T1000 (cell line): ENCODE measurements at regions not wholly inside any gene's neighbourhood (a gene's known extent, or its start where the extent isn't known, plus 50 kb on each side); places are given as distances from the start of the nearest gene placed in this dataset.
A peak's percentile ranks its signal among the peaks of the same experiment; 100 is the strongest.
"Not testable (repeated sequence)": the region's sequence is repeated elsewhere in the genome, so short reads cannot be mapped to it uniquely, and the experiment has no call there.

ENCODE experiments used
- DNase-seq: peaks from one replicate; lab custom pipeline; 2025; ENCODE audit warnings: mixed read lengths; lab: John Stamatoyannopoulos, UW

- peak; percentile 21 for DNase-seq
Observed at GRCh38 chr2:196278491-196278911, 107.1 kb upstream of the STK17B start.

- no peak for DNase-seq
Observed at GRCh38 chr2:196279541-196279940, 108.2 kb upstream of the STK17B start.

GRCh38 chr2:196284144-196284844 lies 112.9 kb upstream of the STK17B start:
- DNase-seq, result no peak

- no peak for DNase-seq
Observed at GRCh38 chr2:196284866-196285557, 113.6 kb upstream of the STK17B start.

- no peak for DNase-seq
Observed at GRCh38 chr2:196286821-196287220, 115.4 kb upstream of the STK17B start.

GRCh38 chr2:196287523-196287922 lies 116.1 kb upstream of the STK17B start:
- no peak for DNase-seq

GRCh38 chr2:196288006-196288538 lies 116.7 kb upstream of the STK17B start:
- DNase-seq, result no peak

- no peak for DNase-seq
Observed at GRCh38 chr2:196289000-196289399, 117.6 kb upstream of the STK17B start.

GRCh38 chr2:196290136-196290535 lies 118.8 kb upstream of the STK17B start:
- no peak for DNase-seq

GRCh38 chr2:196290569-196290968 lies 119.2 kb upstream of the STK17B start:
- DNase-seq, result no peak

GRCh38 chr2:196291426-196291825 lies 120.0 kb upstream of the STK17B start:
- no peak for DNase-seq

- no peak for DNase-seq
Observed at GRCh38 chr2:196291873-196292800, 120.8 kb upstream of the STK17B start.

- no peak for DNase-seq
Observed at GRCh38 chr2:196293751-196294515, 122.6 kb upstream of the STK17B start.

- DNase-seq, result no peak
Observed at GRCh38 chr2:196294516-196294909, 123.1 kb upstream of the STK17B start.

- DNase-seq, result no peak
Observed at GRCh38 chr2:196295005-196295404, 123.6 kb upstream of the STK17B start.

- not testable (repeated sequence) for DNase-seq
Observed at GRCh38 chr2:196298106-196298723, 126.8 kb upstream of the STK17B start.

- DNase-seq, result no peak
Observed at GRCh38 chr2:196307775-196308305, 136.5 kb upstream of the STK17B start.

- DNase-seq, result no peak
Observed at GRCh38 chr2:196309691-196310090, 138.3 kb upstream of the STK17B start.

- DNase-seq, result no peak
Observed at GRCh38 chr2:196314157-196314556, 142.8 kb upstream of the STK17B start.

GRCh38 chr2:196314780-196315179 lies 143.4 kb upstream of the STK17B start:
- DNase-seq, result no peak
